OCI-LY7 (cell line): ENCODE measurements at regions not wholly inside any gene's neighbourhood (a gene's known extent, or its start where the extent isn't known, plus 50 kb on each side); places are given as distances from the start of the nearest gene placed in this dataset.

ENCODE experiments used
- EZH2phosphoT487 ChIP-seq: fragments of 200-600 bp; sonication (generic); IDR thresholded peaks from 2 replicates; pipeline ENCODE4 v1.6.1; 2018; ENCODE audit warnings: low read depth, borderline replicate concordance, mild to moderate bottlenecking, mixed run types, antibody characterized with exemption, low read length, moderate library complexity, mixed read lengths
- TF ChIP-seq, protein P1 (sequence below): fragments of 200-600 bp; sonication (generic); conservative IDR thresholded peaks from 2 replicates; pipeline ENCODE4 v1.5.1; 2014; ENCODE audit warnings: mild to moderate bottlenecking, antibody characterized with exemption, low read length, moderate library complexity, mixed read lengths

DNA sequence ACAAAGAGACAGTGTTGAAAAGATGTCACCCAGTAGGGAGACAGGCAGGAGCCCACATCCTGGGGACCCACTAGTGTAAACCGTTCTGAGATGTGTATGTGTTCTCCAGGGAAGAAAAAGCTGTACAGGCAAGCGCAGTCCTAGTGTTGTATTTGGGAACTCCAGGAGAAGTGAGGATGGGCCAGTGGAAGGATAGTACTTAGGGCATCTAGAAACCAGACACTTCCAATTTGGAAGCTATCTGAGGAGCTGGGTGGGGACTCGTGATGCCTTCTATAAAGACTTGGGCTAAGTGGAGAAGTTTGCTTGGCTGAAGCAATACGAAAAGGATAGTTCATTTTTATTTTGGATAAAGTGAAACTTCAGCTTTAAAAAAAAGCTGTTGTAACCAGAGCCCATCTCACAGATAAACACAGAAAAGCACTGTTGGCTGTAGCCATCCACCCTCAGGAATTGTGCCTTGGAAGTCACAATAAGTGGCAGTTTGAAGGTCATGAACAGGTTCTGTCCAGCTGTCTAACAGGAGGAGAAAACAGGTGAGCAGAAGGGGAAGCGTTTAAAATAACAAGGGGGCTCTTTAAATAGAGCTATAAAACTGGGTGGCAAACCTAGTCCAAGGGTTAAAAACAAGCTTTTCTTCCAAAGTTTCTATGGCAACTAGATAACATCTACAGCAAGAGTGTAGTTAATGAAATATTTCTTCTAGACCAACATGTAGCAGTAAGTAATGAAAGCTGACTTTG is 108.0 kb upstream of the ARHGAP5 start:
- TF ChIP-seq, protein P1, sequence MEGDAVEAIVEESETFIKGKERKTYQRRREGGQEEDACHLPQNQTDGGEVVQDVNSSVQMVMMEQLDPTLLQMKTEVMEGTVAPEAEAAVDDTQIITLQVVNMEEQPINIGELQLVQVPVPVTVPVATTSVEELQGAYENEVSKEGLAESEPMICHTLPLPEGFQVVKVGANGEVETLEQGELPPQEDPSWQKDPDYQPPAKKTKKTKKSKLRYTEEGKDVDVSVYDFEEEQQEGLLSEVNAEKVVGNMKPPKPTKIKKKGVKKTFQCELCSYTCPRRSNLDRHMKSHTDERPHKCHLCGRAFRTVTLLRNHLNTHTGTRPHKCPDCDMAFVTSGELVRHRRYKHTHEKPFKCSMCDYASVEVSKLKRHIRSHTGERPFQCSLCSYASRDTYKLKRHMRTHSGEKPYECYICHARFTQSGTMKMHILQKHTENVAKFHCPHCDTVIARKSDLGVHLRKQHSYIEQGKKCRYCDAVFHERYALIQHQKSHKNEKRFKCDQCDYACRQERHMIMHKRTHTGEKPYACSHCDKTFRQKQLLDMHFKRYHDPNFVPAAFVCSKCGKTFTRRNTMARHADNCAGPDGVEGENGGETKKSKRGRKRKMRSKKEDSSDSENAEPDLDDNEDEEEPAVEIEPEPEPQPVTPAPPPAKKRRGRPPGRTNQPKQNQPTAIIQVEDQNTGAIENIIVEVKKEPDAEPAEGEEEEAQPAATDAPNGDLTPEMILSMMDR: no peak
- TF ChIP-seq EZH2phosphoT487: no peak
